GM12865 (cell line): ENCODE measurements at regions not wholly inside any gene's neighbourhood (a gene's known extent, or its start where the extent isn't known, plus 50 kb on each side); places are given as distances from the start of the nearest gene placed in this dataset.

Source experiments
- DNase-seq: peaks from one replicate; pipeline ENCODE4 v3.0.0; 2010; ENCODE audit warnings: low read depth
- H3K4me3 ChIP-seq: 2 replicates; pipeline ENCODE4 v1.5.1; 2011; ENCODE audit warnings: mild to moderate bottlenecking, low read depth, low read length, control low read depth
- CTCF ChIP-seq: IDR thresholded peaks from 2 replicates; pipeline ENCODE4 v1.5.1; 2011; ENCODE audit warnings: low read length, control low read depth, low read depth, inconsistent platforms; ENCODE audit not compliant: insufficient read depth; ENCODE audit errors: missing control alignments

GRCh38 chr2:180085144-180085543 lies 78.0 kb upstream of the CWC22 start:
- H3K4me3 ChIP-seq = no peak overlapping the region
- no peak for TF ChIP-seq CTCF
- no peak for DNase-seq

- peak; percentile 40 for TF ChIP-seq CTCF
- no peak overlapping the region for H3K4me3 ChIP-seq
- no peak for DNase-seq
Observed at GRCh38 chr2:180077295-180077906, 70.3 kb upstream of the CWC22 start.

GRCh38 chr2:180075870-180076269 lies 68.8 kb upstream of the CWC22 start:
- no peak for TF ChIP-seq CTCF
- no peak for DNase-seq
- H3K4me3 ChIP-seq = no peak overlapping the region

GRCh38 chr2:180071797-180072196 lies 64.7 kb upstream of the CWC22 start:
- no peak overlapping the region for H3K4me3 ChIP-seq
- DNase-seq = no peak
- no peak for TF ChIP-seq CTCF

GRCh38 chr2:180063494-180064092 lies 56.5 kb upstream of the CWC22 start:
- DNase-seq = no peak
- H3K4me3 ChIP-seq = no peak overlapping the region
- no peak for TF ChIP-seq CTCF

- DNase-seq = no peak
- H3K4me3 ChIP-seq = no peak overlapping the region
- no peak for TF ChIP-seq CTCF
Observed at GRCh38 chr2:180062178-180062577, 55.1 kb upstream of the CWC22 start.

GRCh38 chr2:180061546-180061945 lies 54.4 kb upstream of the CWC22 start:
- TF ChIP-seq CTCF = no peak
- no peak for DNase-seq
- no peak overlapping the region for H3K4me3 ChIP-seq
